Adrenal gland (tissue), 9 donors: ENCODE measurements at regions not wholly inside any gene's neighbourhood (a gene's known extent, or its start where the extent isn't known, plus 50 kb on each side); places are given as distances from the start of the nearest gene placed in this dataset.
"Not testable (repeated sequence)": the region's sequence is repeated elsewhere in the genome, so short reads cannot be mapped to it uniquely, and the experiment has no call there.

ENCODE experiments used
- DNase-seq, 7 donors: peaks; one replicate each; pipeline ENCODE4 v3.0.0-alpha.2; 2019 to 2020
- H3K27ac ChIP-seq, 5 donors: fragments of 200-600 bp; sonication (generic) in 4 of 5; 1 replicate in 3 of 5; 2 replicates in 2 of 5; pipeline versions ENCODE4 v1.5.1 to v1.8.0; 2016 to 2020; ENCODE audit warnings: mild to moderate bottlenecking in 1 of 5
- H3K27me3 ChIP-seq: fragments of 200-600 bp; 2 replicates; pipeline ENCODE4 v1.8.0; 2021
- H3K36me3 ChIP-seq, 2 donors: fragments of 200-600 bp; replicated peaks in 1 of 2; 1 replicate in 1 of 2; 2 replicates in 1 of 2; pipeline versions ENCODE4 v1.5.1 to v1.8.0; 2018 to 2022
- H3K4me1 ChIP-seq, 2 donors: fragments of 200-600 bp; replicated peaks in 1 of 2; 1 replicate in 1 of 2; 2 replicates in 1 of 2; pipeline versions ENCODE4 v1.5.1 to v1.8.0; 2018 to 2021
- H3K4me3 ChIP-seq, 4 donors: fragments of 200-600 bp; sonication (generic) in 3 of 4; one replicate each; pipeline ENCODE4 v1.5.1; 2016 to 2018
- H3K9me3 ChIP-seq, 3 donors: fragments of 200-600 bp; sonication (generic) in 1 of 3; replicated peaks in 1 of 3; 1 replicate in 2 of 3; 2 replicates in 1 of 3; pipeline versions ENCODE4 v1.5.1 to v1.8.0; 2016 to 2021
- POLR2A ChIP-seq, 2 donors: fragments of 450-650 bp; IDR thresholded peaks; one replicate each; pipeline ENCODE4 v1.6.1; 2017; ENCODE audit warnings: antibody characterized with exemption in 2 of 2, mild to moderate bottlenecking in 2 of 2, moderate library complexity in 1 of 2
- WGBS, 4 donors: extraction: QIAGEN DNeasy Blood & Tissue Kit in 2 of 4; methylation state at CpG; one replicate each; pipeline versions ENCODE4 v1.1.5 to v1.1.7; 2013 to 2017; 5-methylcytosine and 5-hydroxymethylcytosine counted together
- intact Hi-C, 2 donors: fragments of 100-400 bp; cut with DNase I; formaldehyde crosslinking; loops; one replicate each; pipeline versions ENCODE4 v1.14.1 to v1.15.0; 2022 to 2023
- TF ChIP-seq, protein P1 (sequence below), 6 experiments: fragments of 450-650 bp in 4 of 6; fragments of 200-600 bp in 2 of 6; sonication (generic) in 1 of 6; IDR thresholded peaks; 1 replicate in 5 of 6; 2 replicates in 1 of 6; pipeline versions ENCODE4 v1.5.1 to v1.8.0; 2016 to 2021; ENCODE audit warnings: antibody characterized with exemption in 6 of 6, mild to moderate bottlenecking in 2 of 6, moderate library complexity in 1 of 6
- donor health status: healthy with polysubstance abuse.
- donor health status: Bipolar disorder and iron deficiency.
- donor health status: DM: yes; HTN: yes; CAD: no.
- donor health status: DM: no; HTN: no; CAD: no.
- donor health status: DM: no; HTN: no; CAD: no.

DNA sequence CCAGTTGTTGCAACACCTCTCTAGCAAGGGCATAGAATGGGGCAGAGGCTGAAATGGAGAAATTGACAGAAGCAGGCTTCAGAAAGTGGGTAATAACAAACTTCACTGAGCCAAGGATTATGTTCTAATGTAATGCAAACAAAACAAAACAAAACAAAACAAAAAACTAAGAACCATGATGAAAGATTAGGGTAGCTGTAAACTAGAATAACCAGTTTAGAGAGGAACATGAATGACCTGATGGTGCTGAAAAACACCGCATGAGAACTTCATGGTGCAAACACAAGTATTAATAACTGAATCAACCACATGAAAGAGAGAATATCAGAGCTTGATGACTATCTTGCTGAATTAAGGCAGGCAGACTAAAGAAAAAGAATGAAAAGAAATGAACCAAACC is 1707.7 kb downstream of the BRINP3 start:
- TF ChIP-seq, protein P1, sequence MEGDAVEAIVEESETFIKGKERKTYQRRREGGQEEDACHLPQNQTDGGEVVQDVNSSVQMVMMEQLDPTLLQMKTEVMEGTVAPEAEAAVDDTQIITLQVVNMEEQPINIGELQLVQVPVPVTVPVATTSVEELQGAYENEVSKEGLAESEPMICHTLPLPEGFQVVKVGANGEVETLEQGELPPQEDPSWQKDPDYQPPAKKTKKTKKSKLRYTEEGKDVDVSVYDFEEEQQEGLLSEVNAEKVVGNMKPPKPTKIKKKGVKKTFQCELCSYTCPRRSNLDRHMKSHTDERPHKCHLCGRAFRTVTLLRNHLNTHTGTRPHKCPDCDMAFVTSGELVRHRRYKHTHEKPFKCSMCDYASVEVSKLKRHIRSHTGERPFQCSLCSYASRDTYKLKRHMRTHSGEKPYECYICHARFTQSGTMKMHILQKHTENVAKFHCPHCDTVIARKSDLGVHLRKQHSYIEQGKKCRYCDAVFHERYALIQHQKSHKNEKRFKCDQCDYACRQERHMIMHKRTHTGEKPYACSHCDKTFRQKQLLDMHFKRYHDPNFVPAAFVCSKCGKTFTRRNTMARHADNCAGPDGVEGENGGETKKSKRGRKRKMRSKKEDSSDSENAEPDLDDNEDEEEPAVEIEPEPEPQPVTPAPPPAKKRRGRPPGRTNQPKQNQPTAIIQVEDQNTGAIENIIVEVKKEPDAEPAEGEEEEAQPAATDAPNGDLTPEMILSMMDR (IDR thresholded peaks at IDR 0.05): no peak
- TF ChIP-seq POLR2A (IDR thresholded peaks at IDR 0.05): no peak
- H3K9me3 ChIP-seq: no peaks in the 10 kb centered on the region

DNA sequence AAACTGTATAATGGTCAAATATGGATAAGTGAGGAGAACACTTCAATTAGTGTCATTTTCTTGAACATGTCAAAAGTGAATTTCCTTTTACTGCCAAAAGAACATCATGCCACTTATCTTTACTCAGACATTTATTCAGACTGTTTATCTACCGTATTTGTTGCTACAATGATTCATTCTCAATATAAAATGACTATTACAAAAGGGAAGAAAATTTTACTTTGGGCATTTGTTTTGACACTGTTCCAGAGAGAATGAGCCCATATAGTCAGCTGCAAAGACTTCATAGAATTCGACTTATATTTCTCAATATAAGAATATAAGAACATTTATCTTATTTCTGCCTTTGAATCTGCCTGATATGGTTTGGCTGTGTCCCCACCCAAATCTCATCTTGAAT is 1699.1 kb downstream of the BRINP3 start:
- no peaks in the 10 kb centered on the region for H3K9me3 ChIP-seq
- H3K27me3 ChIP-seq: no peaks in the 10 kb centered on the region
- DNase-seq: no peak
- TF ChIP-seq, protein P1 (IDR thresholded peaks at IDR 0.05): no peak
- TF ChIP-seq POLR2A (IDR thresholded peaks at IDR 0.05): no peak
- no peaks in the 10 kb centered on the region for H3K4me1 ChIP-seq
- 18 to 24% (median 22%) methylated on average over 2 of the region's 2 CpGs for WGBS, 4 donors
- no peaks in the 10 kb centered on the region for H3K36me3 ChIP-seq
- H3K27ac ChIP-seq: no peak overlapping the region
- intact Hi-C loops: no loop called here
- no peak overlapping the region for H3K4me3 ChIP-seq

More for the DNA sequence above, 1707.7 kb downstream of the BRINP3 start:
- H3K4me1 ChIP-seq: no peaks in the 10 kb centered on the region
- H3K27me3 ChIP-seq: no peaks in the 10 kb centered on the region
- no peak overlapping the region for H3K27ac ChIP-seq
- DNase-seq: no peak
- intact Hi-C loops: no loop called here
- H3K36me3 ChIP-seq: no peaks in the 10 kb centered on the region
- WGBS, 4 donors: 86 to 96% (median 95%) methylated on average over 1 of the region's 1 CpG
- no peak overlapping the region for H3K4me3 ChIP-seq

DNA sequence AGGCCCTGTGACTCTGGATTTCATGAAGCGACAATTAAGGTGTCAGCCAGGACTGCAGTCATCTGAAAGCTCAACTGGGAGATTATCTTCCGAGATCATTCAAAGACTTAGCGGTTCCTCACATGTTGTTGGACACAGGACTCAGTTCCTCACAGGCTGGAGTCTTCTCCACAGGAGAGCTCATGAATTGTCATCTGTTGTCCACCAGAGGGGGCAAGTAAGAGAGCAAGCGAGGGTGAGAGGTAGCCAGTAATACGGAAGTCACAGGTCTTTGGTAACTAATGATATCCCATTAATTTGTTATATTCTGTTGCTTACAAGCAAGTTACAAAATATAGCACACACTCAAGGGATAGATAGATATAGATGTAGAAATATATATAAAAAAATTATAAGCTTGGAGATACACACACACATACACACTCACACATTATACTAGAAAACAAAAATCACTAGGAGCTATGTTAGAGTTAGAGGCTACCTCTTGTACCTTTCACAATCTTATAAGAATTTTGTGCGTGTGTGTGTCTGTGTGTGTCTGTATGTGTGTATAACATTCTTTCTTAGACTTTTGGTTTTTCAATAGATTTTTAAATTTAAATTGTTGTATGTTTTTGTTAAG is 1695.3 kb downstream of the BRINP3 start:
- DNase-seq: peak in 5 of 7 donors; percentile 20 to 32 (median 27)
- 30 to 44% (median 42%) methylated on average over 6 of the region's 6 CpGs for WGBS, 4 donors
- intact Hi-C loops: no loop called here
- no peaks in the 10 kb centered on the region for H3K9me3 ChIP-seq
- H3K4me1 ChIP-seq: no peaks in the 10 kb centered on the region
- H3K27ac ChIP-seq: no peak overlapping the region
- no peaks in the 10 kb centered on the region for H3K27me3 ChIP-seq
- H3K36me3 ChIP-seq: no peaks in the 10 kb centered on the region
- no peak for TF ChIP-seq POLR2A (IDR thresholded peaks at IDR 0.05)
- TF ChIP-seq, protein P1 (IDR thresholded peaks at IDR 0.05): peak; percentile 25 to 56 (median 48)
- no peak overlapping the region for H3K4me3 ChIP-seq

DNA sequence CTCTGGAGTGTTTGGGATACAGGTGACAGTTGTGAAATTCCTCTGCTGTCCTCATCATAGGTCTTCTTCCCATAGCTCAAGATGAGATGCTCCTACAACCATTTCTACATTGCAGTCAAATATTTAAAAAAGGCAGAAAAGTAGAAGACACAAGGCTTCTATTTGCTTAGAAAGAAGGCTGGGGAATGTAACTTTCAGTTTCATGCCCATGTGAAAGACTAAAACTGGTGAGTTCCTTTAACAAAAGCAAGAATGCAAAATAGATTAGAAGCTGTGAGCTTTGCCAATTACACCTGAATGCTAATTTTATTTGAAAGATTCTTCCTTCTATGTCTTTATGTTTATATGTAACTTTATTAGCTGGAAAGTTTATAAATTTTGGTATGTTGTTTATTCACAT is 1682.7 kb downstream of the BRINP3 start:
- intact Hi-C loops: no loop called here
- DNase-seq: no peak
- Histone ChIP-seq H3K27me3 (no peaks in the 10 kb centered on the region), H3K4me1 (no peaks in the 10 kb centered on the region), H3K4me3 (no peak overlapping the region), H3K27ac (no peak overlapping the region), H3K36me3 (no peaks in the 10 kb centered on the region), H3K9me3 (no peaks in the 10 kb centered on the region)
- TF ChIP-seq POLR2A (IDR thresholded peaks at IDR 0.05): no peak
- TF ChIP-seq, protein P1 (IDR thresholded peaks at IDR 0.05): no peak

DNA sequence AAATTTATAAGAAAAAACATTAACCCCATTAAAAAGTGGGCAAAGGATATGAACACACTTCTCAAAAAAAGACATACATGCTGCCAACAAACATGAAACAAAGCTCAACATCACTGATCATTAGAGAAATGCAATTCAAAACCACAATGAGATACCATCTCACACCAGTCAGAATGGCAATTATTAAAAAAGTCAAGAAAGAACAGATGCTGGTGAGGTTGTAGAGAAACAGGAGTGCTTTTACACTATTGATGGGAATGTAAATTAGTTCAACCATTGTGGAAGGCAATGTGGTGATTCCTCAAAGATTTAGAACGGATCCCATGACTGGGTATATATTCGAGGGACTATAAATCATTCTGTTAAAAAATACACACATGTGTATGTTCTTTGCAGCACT is 1665.5 kb downstream of the BRINP3 start:
- H3K36me3 ChIP-seq, H3K9me3 ChIP-seq, H3K4me1 ChIP-seq, H3K27me3 ChIP-seq, H3K27ac ChIP-seq, intact Hi-C loops, DNase-seq, H3K4me3 ChIP-seq: not testable (repeated sequence)
- 75 to 85% (median 77%) methylated on average over 2 of the region's 2 CpGs for WGBS, 4 donors

DNA sequence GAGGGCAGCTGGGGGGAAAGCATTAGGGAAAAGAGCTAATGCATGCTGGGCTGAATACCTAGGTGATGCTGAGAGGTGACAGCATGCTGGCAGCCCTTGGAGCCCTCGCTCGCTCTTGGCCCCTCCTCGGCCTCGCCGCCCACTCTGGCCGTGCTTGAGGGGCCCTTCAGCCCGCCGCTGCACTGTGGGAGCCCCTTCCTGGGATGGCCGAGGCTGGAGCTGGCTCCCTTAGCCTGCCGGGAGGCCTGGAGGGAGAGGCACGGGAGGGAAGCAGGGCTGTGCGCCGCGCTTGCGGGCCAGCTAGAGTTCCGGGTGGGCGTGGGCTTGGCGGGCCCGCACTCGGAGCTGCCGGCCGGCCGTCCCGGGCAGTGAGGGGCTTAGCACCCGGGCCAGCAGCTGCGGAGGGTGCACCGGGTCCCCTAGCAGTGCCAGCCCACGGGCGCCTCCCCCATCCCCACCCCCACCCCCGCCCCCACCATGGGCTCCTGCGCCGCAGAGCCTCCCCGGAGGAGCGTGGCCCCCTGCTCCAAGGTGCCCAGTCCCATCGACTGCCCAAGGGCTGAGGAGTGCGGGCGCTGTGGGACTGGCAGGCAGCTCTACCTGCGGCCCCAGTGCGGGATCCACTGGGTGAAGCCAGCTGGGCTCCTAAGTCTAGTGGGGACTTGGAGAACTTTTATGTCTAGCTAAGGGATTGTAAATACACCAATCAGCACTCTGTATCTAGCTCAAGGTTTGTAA is 1664.7 kb downstream of the BRINP3 start:
- H3K27ac ChIP-seq, intact Hi-C loops, H3K36me3 ChIP-seq, DNase-seq, H3K27me3 ChIP-seq, H3K4me1 ChIP-seq, H3K4me3 ChIP-seq, H3K9me3 ChIP-seq: not testable (repeated sequence)
- WGBS, 4 donors: 90 to 100% (median 95%) methylated on average over 4 to 39 of the region's 39 CpGs
